CD14-positive monocyte (primary cell): ENCODE measurements at regions not wholly inside any gene's neighbourhood (a gene's known extent, or its start where the extent isn't known, plus 50 kb on each side); places are given as distances from the start of the nearest gene placed in this dataset.

Experiments used
- DNase-seq, 3 donors: peaks; one replicate each; pipeline ENCODE4 v3.0.0-alpha.2; 2011 to 2022
- H2AFZ ChIP-seq: 2 replicates; pipeline ENCODE4 v1.6.0; 2012; ENCODE audit warnings: mild to moderate bottlenecking, low read depth, low read length, inconsistent platforms; ENCODE audit not compliant: insufficient read depth, poor library complexity, severe bottlenecking
- H3K27ac ChIP-seq, 2 donors: 1 replicate in 1 of 2; 2 replicates in 1 of 2; pipeline ENCODE4 v1.5.1; 2012 to 2013; ENCODE audit warnings: low read length in 2 of 2, control low read depth in 1 of 2, inconsistent platforms in 1 of 2, low read depth in 1 of 2, mild to moderate bottlenecking in 1 of 2
- H3K27me3 ChIP-seq, 2 donors: one replicate each; pipeline versions ENCODE4 v1.6.0 to v1.6.1; 2011 to 2013; ENCODE audit warnings: low read length in 2 of 2; ENCODE audit not compliant: control insufficient read depth in 2 of 2, insufficient read depth in 2 of 2
- H3K36me3 ChIP-seq, 2 donors: replicated peaks in 1 of 2; 1 replicate in 1 of 2; 2 replicates in 1 of 2; pipeline versions ENCODE4 v1.5.1 to v1.6.1; 2012 to 2013; ENCODE audit warnings: low read length in 2 of 2, control low read depth in 1 of 2, inconsistent platforms in 1 of 2, mild to moderate bottlenecking in 1 of 2; ENCODE audit not compliant: insufficient read depth in 2 of 2, control insufficient read depth in 1 of 2
- H3K4me1 ChIP-seq, 2 donors: 1 replicate in 1 of 2; 2 replicates in 1 of 2; pipeline versions ENCODE4 v1.5.1 to v1.6.1; 2012 to 2013; ENCODE audit warnings: low read length in 2 of 2, control low read depth in 1 of 2, inconsistent platforms in 1 of 2, mild to moderate bottlenecking in 1 of 2, moderate library complexity in 1 of 2; ENCODE audit not compliant: insufficient read depth in 2 of 2, control insufficient read depth in 1 of 2
- H3K4me2 ChIP-seq: replicated peaks from 2 replicates; pipeline ENCODE3; 2012; ENCODE audit warnings: low read length, moderate library complexity, mild to moderate bottlenecking; ENCODE audit not compliant: poor library complexity, severe bottlenecking; ENCODE audit errors: extremely low read depth
- H3K4me3 ChIP-seq, 3 experiments: fragments of 200-600 bp in 1 of 3; sonication (generic) in 1 of 3; replicated peaks in 1 of 3; 1 replicate in 2 of 3; 2 replicates in 1 of 3; pipeline ENCODE4 v1.5.1; 2011 to 2013; ENCODE audit warnings: low read length in 3 of 3, mild to moderate bottlenecking in 3 of 3, control low read depth in 2 of 3, low read depth in 2 of 3, inconsistent platforms in 1 of 3, moderate library complexity in 1 of 3
- H3K79me2 ChIP-seq: 2 replicates; pipeline ENCODE4 v1.6.0; 2012; ENCODE audit warnings: mild to moderate bottlenecking, control low read depth, inconsistent platforms, low read length, moderate library complexity; ENCODE audit not compliant: insufficient read depth
- H3K9ac ChIP-seq: 2 replicates; pipeline ENCODE4 v1.6.0; 2017; ENCODE audit warnings: low read length, mild to moderate bottlenecking; ENCODE audit not compliant: insufficient read depth, poor library complexity, severe bottlenecking
- H3K9me3 ChIP-seq, 2 donors: replicated peaks in 1 of 2; 1 replicate in 1 of 2; 2 replicates in 1 of 2; pipeline versions ENCODE4 v1.5.1 to v1.6.1; 2012 to 2013; ENCODE audit warnings: low read length in 2 of 2, control low read depth in 1 of 2; ENCODE audit not compliant: control insufficient read depth in 1 of 2, insufficient read depth in 1 of 2
- H4K20me1 ChIP-seq: 2 replicates; pipeline ENCODE4 v1.6.0; 2012; ENCODE audit warnings: mild to moderate bottlenecking, low read length, control low read depth, moderate library complexity; ENCODE audit not compliant: insufficient read depth
- H3K27ac Mint-ChIP-seq, 7 donors: one replicate each; pipeline ENCODE4 v1.8.0; 2020; ENCODE audit warnings: mild to moderate bottlenecking in 7 of 7, mixed read lengths in 7 of 7, moderate library complexity in 6 of 7, inconsistent platforms in 2 of 7
- H3K27me3 Mint-ChIP-seq, 3 donors: one replicate each; pipeline ENCODE4 v1.8.0; 2021 to 2022; ENCODE audit warnings: low read depth in 3 of 3, mild to moderate bottlenecking in 3 of 3, mixed read lengths in 3 of 3, moderate library complexity in 3 of 3, inconsistent platforms in 1 of 3
- H3K36me3 Mint-ChIP-seq, 2 donors: one replicate each; pipeline ENCODE4 v1.8.0; 2020; ENCODE audit warnings: mixed read lengths in 2 of 2, inconsistent platforms in 1 of 2, mild to moderate bottlenecking in 1 of 2
- H3K4me1 Mint-ChIP-seq: one replicate; pipeline ENCODE4 v1.8.0; 2020; ENCODE audit warnings: mild to moderate bottlenecking, mixed read lengths
- H3K4me3 Mint-ChIP-seq, 2 donors: one replicate each; pipeline ENCODE4 v1.8.0; 2020; ENCODE audit warnings: mild to moderate bottlenecking in 2 of 2, mixed read lengths in 2 of 2, moderate library complexity in 1 of 2
- H3K9me3 Mint-ChIP-seq, 7 donors: one replicate each; pipeline ENCODE4 v1.8.0; 2020 to 2022; ENCODE audit warnings: mixed read lengths in 7 of 7, mild to moderate bottlenecking in 6 of 7, moderate library complexity in 6 of 7, inconsistent platforms in 2 of 7
- WGBS: methylation state at CpG from one replicate; pipeline ENCODE4 v1.1.5; 2013; ENCODE audit warnings: missing lambda C conversion rate; ENCODE audit not compliant: insufficient coverage; 5-methylcytosine and 5-hydroxymethylcytosine counted together
- intact Hi-C, 2 donors: fragments of 100-400 bp; cut with micrococcal nuclease; formaldehyde crosslinking; loops; one replicate each; pipeline versions ENCODE4 v1.15.0 to v1.15.1; 2023
- TF ChIP-seq, protein P1 (sequence below): fragments of 200-600 bp; IDR thresholded peaks from one replicate; pipeline ENCODE4 v1.8.0; 2022; ENCODE audit warnings: antibody characterized with exemption, mild to moderate bottlenecking

DNA sequence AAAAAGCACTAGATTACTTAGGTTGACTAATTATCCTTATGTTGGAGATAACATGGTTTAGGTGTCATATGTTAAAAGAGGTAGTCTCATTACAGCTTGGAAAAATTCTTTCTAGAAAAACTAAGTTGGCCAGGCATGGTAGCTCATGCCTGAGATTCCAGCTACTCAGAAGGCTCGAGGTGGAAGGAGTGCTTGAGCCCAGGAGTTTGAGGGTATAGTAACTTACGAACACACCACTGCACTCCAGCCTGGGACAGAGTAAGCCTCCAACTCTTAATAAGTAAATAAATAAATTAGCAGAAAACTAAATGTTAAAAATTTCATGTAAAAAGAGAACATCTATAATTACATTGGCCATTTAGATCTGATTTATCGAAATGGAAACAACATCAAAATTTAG is 177.2 kb downstream of the NR4A2 start:
- Histone ChIP-seq H3K9ac (no peak overlapping the region), H3K4me2 (no peak overlapping the region), H3K27ac (no peak overlapping the region), H4K20me1 (no peaks in the 10 kb centered on the region), H3K9me3 (no peaks in the 10 kb centered on the region), H3K27me3 (no peaks in the 10 kb centered on the region), H3K79me2 (no peaks in the 10 kb centered on the region), H2AFZ (no peak overlapping the region), H3K36me3 (no peaks in the 10 kb centered on the region), H3K4me3 (no peak overlapping the region), H3K4me1 (no peaks in the 10 kb centered on the region)
- no peak overlapping the region for H3K27ac Mint-ChIP-seq
- intact Hi-C loops, result no loop called here
- no peak for DNase-seq
- no peaks in the 10 kb centered on the region for H3K27me3 Mint-ChIP-seq
- TF ChIP-seq, protein P1, sequence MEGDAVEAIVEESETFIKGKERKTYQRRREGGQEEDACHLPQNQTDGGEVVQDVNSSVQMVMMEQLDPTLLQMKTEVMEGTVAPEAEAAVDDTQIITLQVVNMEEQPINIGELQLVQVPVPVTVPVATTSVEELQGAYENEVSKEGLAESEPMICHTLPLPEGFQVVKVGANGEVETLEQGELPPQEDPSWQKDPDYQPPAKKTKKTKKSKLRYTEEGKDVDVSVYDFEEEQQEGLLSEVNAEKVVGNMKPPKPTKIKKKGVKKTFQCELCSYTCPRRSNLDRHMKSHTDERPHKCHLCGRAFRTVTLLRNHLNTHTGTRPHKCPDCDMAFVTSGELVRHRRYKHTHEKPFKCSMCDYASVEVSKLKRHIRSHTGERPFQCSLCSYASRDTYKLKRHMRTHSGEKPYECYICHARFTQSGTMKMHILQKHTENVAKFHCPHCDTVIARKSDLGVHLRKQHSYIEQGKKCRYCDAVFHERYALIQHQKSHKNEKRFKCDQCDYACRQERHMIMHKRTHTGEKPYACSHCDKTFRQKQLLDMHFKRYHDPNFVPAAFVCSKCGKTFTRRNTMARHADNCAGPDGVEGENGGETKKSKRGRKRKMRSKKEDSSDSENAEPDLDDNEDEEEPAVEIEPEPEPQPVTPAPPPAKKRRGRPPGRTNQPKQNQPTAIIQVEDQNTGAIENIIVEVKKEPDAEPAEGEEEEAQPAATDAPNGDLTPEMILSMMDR, result no peak
- no peaks in the 10 kb centered on the region for H3K4me1 Mint-ChIP-seq
- no peaks in the 10 kb centered on the region for H3K36me3 Mint-ChIP-seq
- H3K4me3 Mint-ChIP-seq, result no peak overlapping the region
- WGBS, result no CpG with 5 or more reads among the region's 3 CpGs
- peaks cover 0 to 1% (median 0%) of the 10 kb centered on the region in 7 donors for H3K9me3 Mint-ChIP-seq

DNA sequence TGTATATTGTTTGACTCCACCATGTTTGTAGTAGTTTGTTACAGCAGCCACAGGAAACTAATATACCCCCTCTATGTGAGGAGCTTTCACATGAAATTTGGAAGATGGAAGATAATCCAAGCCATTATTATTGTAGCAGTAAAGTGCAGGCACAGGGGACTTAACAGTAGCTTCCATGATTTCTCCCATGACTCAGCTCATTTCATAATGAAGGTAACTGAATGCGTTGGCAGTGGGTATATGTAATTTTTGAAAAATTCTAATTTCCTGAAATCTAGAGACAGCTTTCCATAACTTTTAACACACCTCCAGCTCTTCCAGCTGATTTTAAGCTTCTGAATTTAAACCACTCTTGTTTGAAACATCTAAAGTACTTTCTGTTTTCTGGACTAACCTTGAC is 181.2 kb downstream of the NR4A2 start:
- Histone ChIP-seq H4K20me1 (no peaks in the 10 kb centered on the region), H2AFZ (no peak overlapping the region), H3K9ac (no peak overlapping the region), H3K4me3 (no peak overlapping the region), H3K4me2 (no peak overlapping the region), H3K79me2 (no peaks in the 10 kb centered on the region), H3K36me3 (no peaks in the 10 kb centered on the region), H3K4me1 (no peaks in the 10 kb centered on the region), H3K27ac (no peak overlapping the region), H3K27me3 (no peaks in the 10 kb centered on the region), H3K9me3 (no peaks in the 10 kb centered on the region)
- H3K4me1 Mint-ChIP-seq, result no peaks in the 10 kb centered on the region
- WGBS, result no CpG with 5 or more reads among the region's 1 CpG
- no peak for DNase-seq
- H3K27ac Mint-ChIP-seq, result no peak overlapping the region
- TF ChIP-seq, protein P1, result no peak
- H3K9me3 Mint-ChIP-seq, result peaks cover 0 to 4% (median 1%) of the 10 kb centered on the region in 7 donors
- H3K36me3 Mint-ChIP-seq, result no peaks in the 10 kb centered on the region
- no peak overlapping the region for H3K4me3 Mint-ChIP-seq
- intact Hi-C loops, result no loop called here
- no peaks in the 10 kb centered on the region for H3K27me3 Mint-ChIP-seq
